HG03064 (cell line): ENCODE measurements at regions not wholly inside any gene's neighbourhood (a gene's known extent, or its start where the extent isn't known, plus 50 kb on each side); places are given as distances from the start of the nearest gene placed in this dataset.
"Not testable (repeated sequence)": the region's sequence is repeated elsewhere in the genome, so short reads cannot be mapped to it uniquely, and the experiment has no call there.

ENCODE experiments used
- ATAC-seq: cut with Tn5 transposase; IDR thresholded peaks from one replicate; pipeline ENCODE4 v1.9.1; 2021; ENCODE audit warnings: low read depth; ENCODE audit not compliant: unreplicated experiment

GRCh38 chr5:27158171-27158570, 119.8 kb upstream of the CDH9 start:
- ATAC-seq, result no peak

GRCh38 chr5:27144456-27144855, 106.1 kb upstream of the CDH9 start:
- no peak for ATAC-seq

- no peak for ATAC-seq
Measured at GRCh38 chr5:27140831-27141230, 102.4 kb upstream of the CDH9 start.

- no peak for ATAC-seq
Measured at GRCh38 chr5:27130587-27130986, 92.2 kb upstream of the CDH9 start.

- ATAC-seq, result no peak
Measured at GRCh38 chr5:27129926-27130325, 91.5 kb upstream of the CDH9 start.

- no peak for ATAC-seq
Measured at GRCh38 chr5:27125856-27126255, 87.5 kb upstream of the CDH9 start.

- no peak for ATAC-seq
Measured at GRCh38 chr5:27124590-27124989, 86.2 kb upstream of the CDH9 start.

GRCh38 chr5:27119736-27120321, 81.4 kb upstream of the CDH9 start:
- ATAC-seq, result not testable (repeated sequence)

- ATAC-seq, result no peak
Measured at GRCh38 chr5:27103486-27103885, 65.1 kb upstream of the CDH9 start.

GRCh38 chr5:27095761-27096160, 57.4 kb upstream of the CDH9 start:
- ATAC-seq, result not testable (repeated sequence)

GRCh38 chr5:27093279-27093678, 54.9 kb upstream of the CDH9 start:
- no peak for ATAC-seq

GRCh38 chr5:27091858-27092257, 53.5 kb upstream of the CDH9 start:
- ATAC-seq, result no peak

GRCh38 chr5:27088822-27089221, 50.4 kb upstream of the CDH9 start:
- not testable (repeated sequence) for ATAC-seq
